HL-60 (cell line): ENCODE measurements at regions not wholly inside any gene's neighbourhood (a gene's known extent, or its start where the extent isn't known, plus 50 kb on each side); places are given as distances from the start of the nearest gene placed in this dataset.

ENCODE experiments used
- DNase-seq, 2 experiments: peaks; one replicate each; pipeline ENCODE4 v3.0.0-alpha.2; 2010 to 2020; ENCODE audit warnings: low read depth in 1 of 2, low spot score in 1 of 2
- H3K27ac ChIP-seq: fragments of 250-450 bp; sonication (Bioruptor Pico); replicated peaks from 2 replicates; pipeline ENCODE4 v1.5.1; 2020; ENCODE audit warnings: mild to moderate bottlenecking, moderate library complexity
- H3K27me3 ChIP-seq: fragments of 250-450 bp; sonication (Bioruptor Pico); 2 replicates; pipeline ENCODE4 v1.5.1; 2021; ENCODE audit warnings: mild to moderate bottlenecking, moderate library complexity; ENCODE audit not compliant: insufficient read depth, poor library complexity, severe bottlenecking
- H3K4me3 ChIP-seq: replicated peaks from 2 replicates; pipeline ENCODE4 v1.5.1; 2011; ENCODE audit warnings: mild to moderate bottlenecking, control low read depth, low read length; ENCODE audit not compliant: insufficient read depth
- GABPA ChIP-seq: IDR thresholded peaks from 2 replicates; pipeline ENCODE4 v1.6.1; 2012; ENCODE audit warnings: low read depth
- POLR2AphosphoS5 ChIP-seq: IDR thresholded peaks from 2 replicates; pipeline ENCODE4 v1.6.1; 2012; ENCODE audit warnings: low read depth
- SPI1 ChIP-seq: IDR thresholded peaks from 2 replicates; pipeline ENCODE4 v1.6.1; 2012; ENCODE audit warnings: low read depth, mild to moderate bottlenecking, borderline replicate concordance
- TF ChIP-seq, protein P1 (sequence below): IDR thresholded peaks from 2 replicates; pipeline ENCODE4 v1.6.1; 2012; ENCODE audit warnings: low read depth; ENCODE audit not compliant: insufficient replicate concordance
- TF ChIP-seq, protein P2 (sequence below): IDR thresholded peaks from one replicate; pipeline ENCODE4 v1.5.1; 2011; ENCODE audit warnings: low read length, control low read depth, inconsistent platforms; ENCODE audit not compliant: insufficient read depth

GRCh38 chr10:56934515-56934914, 573.5 kb upstream of the ZWINT start:
- TF ChIP-seq POLR2AphosphoS5 (no peak), GABPA (no peak), SPI1 (no peak)
- TF ChIP-seq, protein P1, sequence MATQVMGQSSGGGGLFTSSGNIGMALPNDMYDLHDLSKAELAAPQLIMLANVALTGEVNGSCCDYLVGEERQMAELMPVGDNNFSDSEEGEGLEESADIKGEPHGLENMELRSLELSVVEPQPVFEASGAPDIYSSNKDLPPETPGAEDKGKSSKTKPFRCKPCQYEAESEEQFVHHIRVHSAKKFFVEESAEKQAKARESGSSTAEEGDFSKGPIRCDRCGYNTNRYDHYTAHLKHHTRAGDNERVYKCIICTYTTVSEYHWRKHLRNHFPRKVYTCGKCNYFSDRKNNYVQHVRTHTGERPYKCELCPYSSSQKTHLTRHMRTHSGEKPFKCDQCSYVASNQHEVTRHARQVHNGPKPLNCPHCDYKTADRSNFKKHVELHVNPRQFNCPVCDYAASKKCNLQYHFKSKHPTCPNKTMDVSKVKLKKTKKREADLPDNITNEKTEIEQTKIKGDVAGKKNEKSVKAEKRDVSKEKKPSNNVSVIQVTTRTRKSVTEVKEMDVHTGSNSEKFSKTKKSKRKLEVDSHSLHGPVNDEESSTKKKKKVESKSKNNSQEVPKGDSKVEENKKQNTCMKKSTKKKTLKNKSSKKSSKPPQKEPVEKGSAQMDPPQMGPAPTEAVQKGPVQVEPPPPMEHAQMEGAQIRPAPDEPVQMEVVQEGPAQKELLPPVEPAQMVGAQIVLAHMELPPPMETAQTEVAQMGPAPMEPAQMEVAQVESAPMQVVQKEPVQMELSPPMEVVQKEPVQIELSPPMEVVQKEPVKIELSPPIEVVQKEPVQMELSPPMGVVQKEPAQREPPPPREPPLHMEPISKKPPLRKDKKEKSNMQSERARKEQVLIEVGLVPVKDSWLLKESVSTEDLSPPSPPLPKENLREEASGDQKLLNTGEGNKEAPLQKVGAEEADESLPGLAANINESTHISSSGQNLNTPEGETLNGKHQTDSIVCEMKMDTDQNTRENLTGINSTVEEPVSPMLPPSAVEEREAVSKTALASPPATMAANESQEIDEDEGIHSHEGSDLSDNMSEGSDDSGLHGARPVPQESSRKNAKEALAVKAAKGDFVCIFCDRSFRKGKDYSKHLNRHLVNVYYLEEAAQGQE = no peak
- TF ChIP-seq, protein P2, sequence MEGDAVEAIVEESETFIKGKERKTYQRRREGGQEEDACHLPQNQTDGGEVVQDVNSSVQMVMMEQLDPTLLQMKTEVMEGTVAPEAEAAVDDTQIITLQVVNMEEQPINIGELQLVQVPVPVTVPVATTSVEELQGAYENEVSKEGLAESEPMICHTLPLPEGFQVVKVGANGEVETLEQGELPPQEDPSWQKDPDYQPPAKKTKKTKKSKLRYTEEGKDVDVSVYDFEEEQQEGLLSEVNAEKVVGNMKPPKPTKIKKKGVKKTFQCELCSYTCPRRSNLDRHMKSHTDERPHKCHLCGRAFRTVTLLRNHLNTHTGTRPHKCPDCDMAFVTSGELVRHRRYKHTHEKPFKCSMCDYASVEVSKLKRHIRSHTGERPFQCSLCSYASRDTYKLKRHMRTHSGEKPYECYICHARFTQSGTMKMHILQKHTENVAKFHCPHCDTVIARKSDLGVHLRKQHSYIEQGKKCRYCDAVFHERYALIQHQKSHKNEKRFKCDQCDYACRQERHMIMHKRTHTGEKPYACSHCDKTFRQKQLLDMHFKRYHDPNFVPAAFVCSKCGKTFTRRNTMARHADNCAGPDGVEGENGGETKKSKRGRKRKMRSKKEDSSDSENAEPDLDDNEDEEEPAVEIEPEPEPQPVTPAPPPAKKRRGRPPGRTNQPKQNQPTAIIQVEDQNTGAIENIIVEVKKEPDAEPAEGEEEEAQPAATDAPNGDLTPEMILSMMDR = no peak
- Histone ChIP-seq H3K4me3 (no peak overlapping the region), H3K27ac (no peak overlapping the region), H3K27me3 (no peaks in the 10 kb centered on the region)
- no peak for DNase-seq

DNA sequence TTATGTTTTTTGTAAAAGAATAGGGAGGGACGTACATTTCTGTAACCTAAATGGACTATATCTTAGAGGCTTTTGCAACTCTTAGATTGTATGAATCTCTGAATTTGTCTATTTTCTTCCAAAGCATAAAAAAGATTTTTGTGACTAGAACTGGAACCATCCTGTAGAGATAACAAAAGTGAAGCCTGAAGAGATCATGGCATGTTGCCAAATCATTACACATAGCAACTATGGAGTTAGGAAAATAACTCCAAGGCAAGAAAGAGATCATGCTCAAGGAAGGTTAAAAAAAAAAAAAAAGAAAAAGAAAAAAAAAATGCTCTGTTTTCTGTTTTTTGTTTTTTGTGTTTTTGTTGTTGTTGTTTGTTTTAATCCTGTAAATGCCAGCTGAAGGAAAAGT, 567.7 kb upstream of the ZWINT start:
- no peak overlapping the region for H3K4me3 ChIP-seq
- TF ChIP-seq GABPA (no peak), POLR2AphosphoS5 (no peak), SPI1 (no peak)
- TF ChIP-seq, protein P2 = no peak
- TF ChIP-seq, protein P1 = no peak

GRCh38 chr10:56927701-56928100, 566.6 kb upstream of the ZWINT start:
- no peak overlapping the region for H3K4me3 ChIP-seq
- TF ChIP-seq SPI1 (no peak), GABPA (no peak), POLR2AphosphoS5 (no peak)
- TF ChIP-seq, protein P2 = no peak
- TF ChIP-seq, protein P1 = no peak
- DNase-seq = no peak
- H3K27ac ChIP-seq = no peak overlapping the region
- no peaks in the 10 kb centered on the region for H3K27me3 ChIP-seq

More for the DNA sequence above, 567.7 kb upstream of the ZWINT start:
- no peak overlapping the region for H3K27ac ChIP-seq
- no peaks in the 10 kb centered on the region for H3K27me3 ChIP-seq
- no peak for DNase-seq
